DND-41 (cell line): ENCODE measurements at regions not wholly inside any gene's neighbourhood (a gene's known extent, or its start where the extent isn't known, plus 50 kb on each side); places are given as distances from the start of the nearest gene placed in this dataset.

Experiments used
- CTCF ChIP-seq: IDR thresholded peaks from 2 replicates; pipeline ENCODE4 v1.5.1; 2012; ENCODE audit warnings: borderline replicate concordance, low read length, moderate library complexity, mild to moderate bottlenecking; ENCODE audit not compliant: poor library complexity, severe bottlenecking; ENCODE audit errors: extremely low read depth
- EZH2 ChIP-seq: IDR thresholded peaks from 3 replicates; pipeline ENCODE4 v1.6.1; 2012; ENCODE audit warnings: borderline replicate concordance, low read depth, mild to moderate bottlenecking, moderate library complexity, low read length, inconsistent platforms; ENCODE audit not compliant: severe bottlenecking

- TF ChIP-seq CTCF, result no peak
- no peak for TF ChIP-seq EZH2
Observed at GRCh38 chr9:71485326-71485725, 283.0 kb downstream of the CEMIP2 start.
